Erythroblast (primary cell): ENCODE measurements at regions not wholly inside any gene's neighbourhood (a gene's known extent, or its start where the extent isn't known, plus 50 kb on each side); places are given as distances from the start of the nearest gene placed in this dataset.

Experiments used
- GATA1 ChIP-seq: IDR thresholded peaks from 2 replicates; pipeline ENCODE4 v1.6.1; 2011; ENCODE audit warnings: low read depth, mild to moderate bottlenecking, control low read depth, low read length, moderate library complexity
- POLR2A ChIP-seq: IDR thresholded peaks from 2 replicates; pipeline ENCODE4 v1.6.1; 2011; ENCODE audit warnings: mild to moderate bottlenecking, low read length

GRCh38 chr17:36863131-36863530 is 74.1 kb upstream of the LHX1 start:
- no peak for TF ChIP-seq POLR2A
- no peak for TF ChIP-seq GATA1
